ENCODE measurements at regions not wholly inside any gene's neighbourhood (a gene's known extent, or its start where the extent isn't known, plus 50 kb on each side); places are given as distances from the start of the nearest gene placed in this dataset.

- no peak for DNase-seq
Measured at GRCh38 chr5:116389601-116390000, 185.0 kb downstream of the SEMA6A start.

DNA sequence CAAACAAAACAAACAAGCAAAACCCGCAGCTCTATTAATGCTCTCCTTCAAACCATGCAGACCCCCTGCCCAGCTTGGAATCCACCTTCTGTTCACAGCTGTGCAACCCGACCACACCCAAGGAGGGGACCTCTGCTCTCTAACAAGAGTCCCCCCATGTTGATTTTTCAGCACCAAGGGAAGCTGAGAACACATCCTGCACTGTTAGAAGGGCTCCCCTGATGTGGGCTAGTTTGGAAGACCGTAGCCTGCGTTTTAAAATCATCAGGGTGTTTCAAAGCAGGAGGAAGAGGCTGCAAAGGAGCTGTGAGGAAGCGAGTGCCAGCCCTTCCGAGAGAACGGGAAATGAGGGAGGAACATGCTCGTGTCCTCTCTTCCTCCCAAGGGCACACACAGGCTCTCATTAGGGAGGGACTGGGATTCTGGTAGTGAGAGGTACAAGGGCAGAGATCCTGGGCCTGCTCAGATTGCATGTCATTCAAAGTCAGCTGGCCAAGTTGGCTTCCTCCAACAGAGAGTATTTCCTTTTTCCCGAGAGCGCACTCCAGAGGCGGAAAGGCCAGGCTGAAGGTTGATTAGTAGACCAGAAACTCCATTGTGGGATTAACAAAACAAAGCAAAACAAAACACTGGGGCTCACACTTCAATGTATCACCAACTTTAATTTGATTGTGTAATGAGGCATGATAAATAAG lies 185.9 kb downstream of the SEMA6A start:
- DNase-seq: no peak

GRCh38 chr5:116387738-116388137 lies 186.9 kb downstream of the SEMA6A start:
- DNase-seq: no peak

DNA sequence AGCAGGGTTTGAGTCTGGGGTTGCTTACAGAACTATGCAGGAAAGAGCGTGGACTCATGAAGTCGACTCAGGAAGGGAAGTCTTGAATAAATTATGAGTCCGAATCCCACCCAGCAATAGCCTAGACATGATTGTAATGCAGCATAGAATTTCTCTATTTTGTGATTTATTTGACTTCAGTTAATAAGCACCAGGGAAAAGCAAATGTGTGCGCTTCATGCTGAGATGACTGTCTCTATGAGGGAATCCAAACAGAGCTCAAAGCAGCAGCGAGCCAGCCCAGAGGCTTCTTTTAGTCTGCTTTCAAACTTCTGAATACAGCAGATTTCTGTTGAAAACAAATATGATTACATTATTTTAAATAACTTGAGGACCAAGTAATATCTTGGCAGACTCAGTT lies 188.0 kb downstream of the SEMA6A start:
- DNase-seq: no peak

GRCh38 chr5:116382874-116383266 lies 191.8 kb downstream of the SEMA6A start:
- no peak for DNase-seq

- no peak for DNase-seq
Measured at GRCh38 chr5:116382032-116382873, 192.4 kb downstream of the SEMA6A start.

DNA sequence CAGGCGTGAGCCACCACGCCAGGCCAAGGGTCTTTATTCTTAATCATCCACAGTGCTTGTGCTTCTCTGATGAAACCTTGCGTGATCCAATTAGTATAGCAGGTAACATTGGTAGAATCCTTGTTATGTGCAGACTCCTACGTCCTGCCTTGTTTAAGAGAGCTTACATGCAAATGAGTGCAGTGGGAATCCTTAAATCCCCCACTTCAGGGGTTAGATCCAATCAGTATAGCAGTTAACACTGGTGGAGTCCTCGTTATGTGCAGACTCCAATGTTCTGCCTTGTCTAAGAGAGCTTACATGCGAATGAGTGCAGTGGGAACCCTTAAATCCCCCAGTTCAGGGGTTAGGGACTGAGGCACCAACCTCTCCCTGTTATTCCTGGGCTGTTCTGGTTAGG lies 193.4 kb downstream of the SEMA6A start:
- no peak for DNase-seq

DNA sequence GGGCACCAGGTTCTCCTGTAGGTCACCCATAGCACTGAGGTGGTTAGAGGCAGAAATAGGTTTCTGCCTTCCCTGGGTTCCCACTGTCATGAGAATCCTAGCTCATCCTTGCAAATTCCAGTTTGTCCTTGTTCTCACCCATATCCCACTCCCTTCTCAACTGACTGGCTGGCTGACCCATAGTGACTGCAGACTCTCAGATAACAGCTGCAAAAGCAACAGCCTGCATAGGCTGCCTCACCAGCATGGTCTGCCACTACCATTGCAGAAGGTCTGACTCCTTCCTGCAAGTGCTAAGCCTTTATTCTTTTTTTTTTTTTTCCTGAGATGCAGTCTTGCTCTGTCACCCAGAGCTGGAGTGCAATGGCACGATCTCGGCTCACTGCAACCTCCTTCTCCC lies 194.0 kb downstream of the SEMA6A start:
- DNase-seq: no peak

DNA sequence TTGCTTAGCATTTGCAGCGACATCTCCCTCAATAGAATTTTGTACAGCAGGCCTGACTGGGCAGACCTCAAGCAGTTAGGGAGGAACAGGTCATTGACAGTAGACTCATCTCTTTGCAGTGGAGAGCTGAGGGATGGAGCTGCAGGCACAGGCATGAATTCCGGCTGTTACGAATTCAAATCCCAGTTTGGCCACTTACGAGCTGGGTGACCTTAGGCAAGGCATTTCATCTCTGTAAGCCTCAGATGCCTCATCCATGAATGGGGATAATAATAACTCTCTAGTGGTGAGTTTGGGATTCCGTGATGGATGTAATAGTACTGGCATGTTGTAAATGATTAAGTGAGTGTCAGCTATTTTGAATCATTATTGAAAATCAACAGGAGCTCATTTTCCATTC lies 195.3 kb downstream of the SEMA6A start:
- no peak for DNase-seq

- no peak for DNase-seq
Measured at GRCh38 chr5:116378777-116379121, 195.9 kb downstream of the SEMA6A start.

GRCh38 chr5:116378007-116378776 lies 196.4 kb downstream of the SEMA6A start:
- DNase-seq: no peak

DNA sequence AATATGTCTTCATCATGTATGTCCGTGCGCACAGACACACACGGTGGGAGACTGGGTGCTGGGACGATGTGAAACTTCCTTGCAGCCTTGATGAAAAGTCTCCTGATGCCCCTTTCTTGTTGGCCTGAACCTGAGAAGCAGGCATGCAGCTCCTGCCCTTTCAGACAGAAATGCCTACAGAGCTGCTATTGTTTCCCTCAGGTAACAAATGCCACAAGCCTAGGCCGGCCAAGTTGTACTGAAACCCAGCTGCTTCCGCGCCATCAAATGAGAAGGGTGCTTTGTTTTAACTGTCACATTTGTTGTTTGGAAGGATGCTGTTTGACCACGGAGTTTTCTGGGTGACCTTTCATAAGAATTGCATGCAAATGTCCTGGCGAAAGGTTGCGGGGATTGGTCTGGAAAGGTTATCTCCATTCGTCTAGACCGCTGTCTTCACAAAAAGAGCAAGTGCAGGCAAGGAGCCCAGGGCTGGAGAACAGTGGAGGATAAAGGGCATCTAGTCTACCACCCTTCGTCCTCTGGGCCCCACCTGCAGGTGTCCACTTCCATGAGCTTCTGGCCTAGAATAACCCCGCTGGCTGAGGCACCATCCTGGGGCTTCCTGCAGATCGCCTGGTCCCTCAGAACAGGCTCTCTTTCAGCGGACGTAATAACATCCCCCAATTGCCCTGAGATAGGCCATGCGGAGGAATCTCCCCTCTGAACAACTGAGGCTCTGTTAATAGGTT lies 197.2 kb downstream of the SEMA6A start:
- DNase-seq: no peak

DNA sequence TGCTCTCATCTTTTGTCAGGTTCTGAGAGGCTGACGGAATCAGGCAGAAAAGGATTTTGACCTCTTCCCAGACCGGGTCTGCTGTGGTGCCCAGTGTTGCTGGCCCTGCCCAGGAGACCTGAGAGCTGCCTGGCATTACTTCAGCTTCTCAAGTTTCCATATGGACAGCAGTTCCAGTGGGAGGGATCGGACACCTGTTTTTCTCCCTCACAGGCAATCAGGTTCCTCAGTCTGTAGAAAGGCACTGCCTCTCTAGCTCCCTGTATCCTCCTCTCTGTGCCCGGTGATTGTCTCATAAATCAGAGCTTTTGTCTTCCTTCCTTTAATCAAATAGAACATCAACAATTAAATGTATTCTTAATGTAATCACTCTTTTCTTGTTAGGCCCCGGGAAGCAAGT lies 198.7 kb downstream of the SEMA6A start:
- no peak for DNase-seq

GRCh38 chr5:116374434-116374852 lies 200.2 kb downstream of the SEMA6A start:
- DNase-seq: no peak

DNA sequence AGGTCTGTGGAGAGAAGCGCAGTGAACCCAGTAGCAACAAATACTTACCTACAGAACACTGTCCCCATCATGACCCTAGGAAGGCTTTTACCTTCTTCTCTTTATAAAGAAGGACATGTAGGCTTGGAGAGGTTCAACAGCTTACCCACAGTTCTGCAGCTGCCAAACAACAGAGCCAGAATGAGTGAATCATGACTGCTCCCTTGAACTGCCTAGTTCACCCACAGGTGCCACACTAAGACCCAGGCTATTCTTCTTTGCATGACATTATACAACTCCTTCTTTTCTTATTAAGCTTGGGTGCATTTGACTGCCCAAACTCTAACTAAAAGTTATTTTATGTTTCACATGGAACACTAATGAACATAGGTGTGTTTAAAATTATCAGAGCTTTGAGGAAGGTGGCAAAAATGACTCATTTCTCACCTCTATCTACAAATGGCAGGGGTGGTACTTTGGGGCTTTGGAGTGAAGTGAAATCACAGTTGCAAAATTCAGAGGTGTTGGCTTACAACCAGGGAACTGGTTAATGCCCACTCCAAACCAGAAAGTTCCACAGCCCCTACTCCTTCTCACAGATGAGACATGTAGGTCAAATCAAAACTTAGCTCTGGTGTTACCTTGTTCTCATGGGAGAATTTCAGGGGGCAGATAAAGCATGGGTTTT lies 201.6 kb downstream of the SEMA6A start:
- DNase-seq: no peak

- no peak for DNase-seq
Measured at GRCh38 chr5:116371935-116372334, 202.7 kb downstream of the SEMA6A start.

DNA sequence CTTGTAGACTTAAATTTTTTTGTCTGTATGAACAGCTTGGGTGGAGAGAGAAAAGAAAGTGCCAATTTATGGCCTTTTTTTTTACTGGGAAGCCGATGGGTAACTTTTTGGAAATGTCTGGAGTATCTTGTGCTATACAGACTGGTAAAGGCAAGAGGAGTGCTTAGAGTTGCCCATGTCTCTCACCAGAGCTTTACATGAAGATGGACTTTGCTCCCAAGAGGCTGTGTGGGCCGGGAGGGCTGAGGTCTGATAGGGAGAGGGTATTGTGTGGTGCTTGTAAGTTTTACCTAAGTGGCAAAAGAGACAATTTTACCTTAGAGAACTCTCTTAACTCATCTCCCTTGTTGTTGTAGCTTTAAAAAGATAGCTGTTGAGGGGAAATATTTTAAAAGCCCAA lies 203.2 kb downstream of the SEMA6A start:
- DNase-seq: no peak

- no peak for DNase-seq
Measured at GRCh38 chr5:116370886-116371285, 203.7 kb downstream of the SEMA6A start.

GRCh38 chr5:116370149-116370548 lies 204.5 kb downstream of the SEMA6A start:
- DNase-seq: no peak

DNA sequence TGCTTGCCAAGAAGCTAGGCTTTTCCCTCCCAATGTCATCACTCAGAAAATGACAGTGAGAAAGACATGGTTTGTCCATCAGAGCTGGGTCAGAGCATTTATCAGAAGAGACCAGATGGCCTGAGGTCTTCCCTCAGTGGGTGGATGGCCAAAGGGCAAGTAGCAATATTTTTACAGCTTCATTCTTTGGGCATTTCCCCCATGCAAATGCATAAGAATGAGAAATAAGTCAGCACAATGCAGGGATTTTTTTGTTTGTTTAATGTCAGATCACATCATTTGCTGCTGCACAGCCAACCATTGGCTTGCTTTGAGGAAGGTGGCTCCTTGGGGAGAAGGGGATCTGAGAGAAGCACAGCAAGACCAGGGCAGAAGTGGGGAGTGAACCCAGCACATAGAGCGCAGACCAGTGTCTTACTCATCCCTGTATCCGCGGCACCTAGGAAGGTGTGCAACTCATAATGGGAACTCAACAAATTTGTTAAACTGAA lies 209.6 kb downstream of the SEMA6A start:
- no peak for DNase-seq

DNA sequence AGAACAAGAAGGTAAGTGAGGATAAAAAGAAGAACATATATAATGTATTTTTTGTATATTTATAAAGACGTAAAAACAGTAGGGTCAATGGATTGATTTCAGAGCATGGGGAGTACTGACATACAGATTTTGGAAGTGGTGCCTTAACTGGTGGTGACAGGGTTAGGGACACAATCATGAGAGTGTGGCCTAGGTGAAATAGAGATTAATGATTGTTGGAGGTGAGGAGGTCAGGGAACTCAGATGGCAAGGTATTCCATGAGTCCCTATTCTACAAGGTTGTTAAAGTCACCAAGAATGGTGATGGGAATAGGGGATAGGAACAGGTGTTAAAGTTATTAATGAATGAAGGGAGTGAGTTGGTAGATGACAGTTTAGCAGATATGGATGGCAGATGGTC lies 210.8 kb downstream of the SEMA6A start:
- no peak for DNase-seq

DNA sequence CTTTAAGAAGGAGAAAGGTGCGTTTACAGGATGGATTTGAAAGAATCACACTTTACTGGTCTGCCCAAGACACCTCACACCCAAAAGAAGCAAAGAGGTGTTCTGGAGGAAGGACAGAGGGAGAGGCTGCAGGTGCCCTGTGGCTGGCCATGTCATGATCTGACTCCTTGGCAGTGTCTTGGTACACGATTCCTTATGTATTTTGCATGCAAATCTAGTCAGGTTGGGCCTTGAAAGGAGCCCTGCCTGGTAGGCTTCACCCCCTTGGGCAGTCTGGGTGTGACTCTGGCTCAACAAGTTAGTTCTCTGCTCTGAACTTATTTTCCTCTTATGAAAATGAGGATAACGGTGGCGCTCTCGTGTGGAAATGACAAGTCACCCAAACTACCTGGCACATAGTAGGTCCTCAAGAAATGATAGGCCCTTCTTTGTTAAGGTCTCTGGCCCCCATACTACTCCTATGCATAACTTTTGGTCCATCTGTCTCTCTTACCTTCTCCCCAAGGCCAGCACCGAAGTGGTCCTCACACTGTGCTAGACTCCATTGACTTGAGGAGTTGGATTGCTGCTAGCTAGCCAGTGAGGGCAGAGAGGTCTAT lies 212.5 kb downstream of the SEMA6A start:
- DNase-seq: no peak

All from hindlimb muscle (tissue), 1 donor.